ENCODE measurements at regions not wholly inside any gene's neighbourhood (a gene's known extent, or its start where the extent isn't known, plus 50 kb on each side); places are given as distances from the start of the nearest gene placed in this dataset.

DNA sequence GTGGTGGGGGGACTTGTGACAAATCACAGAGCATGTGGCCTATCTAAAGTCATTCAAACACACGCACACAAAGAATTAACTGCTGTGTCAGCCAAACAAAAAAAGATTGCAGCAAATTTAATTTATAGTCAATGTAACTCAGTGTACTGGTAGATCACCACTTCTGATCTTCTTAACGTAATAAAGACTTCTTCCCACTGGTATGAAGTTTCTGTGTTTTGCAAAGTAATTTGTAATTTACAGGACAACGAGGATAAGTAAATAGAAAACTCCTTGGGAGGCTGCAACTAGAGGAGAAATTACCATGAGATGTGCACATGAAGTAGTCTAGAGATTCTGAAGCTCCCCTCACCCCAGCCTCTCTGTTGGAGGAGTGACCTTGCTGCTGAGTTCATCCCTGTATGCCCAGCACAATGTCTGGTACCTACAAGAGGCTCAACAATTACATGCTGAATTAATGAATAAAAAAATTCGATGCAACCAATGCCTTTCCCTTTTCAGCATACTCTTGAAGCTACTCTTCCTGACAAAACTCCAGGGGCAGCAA is 207.3 kb downstream of the ARRDC4 start:
- CTCF ChIA-PET, result no interaction called here
- Mint-ChIP-seq H3K4me1 (ENCODE audit: low read depth, unreplicated experiment) (no peaks in the 10 kb centered on the region), H3K36me3 (ENCODE audit: insufficient read depth, unreplicated experiment) (no peaks in the 10 kb centered on the region), H3K27ac (ENCODE audit: unreplicated experiment) (no peak overlapping the region), H3K4me3 (ENCODE audit: low read depth, unreplicated experiment) (no peak overlapping the region), H3K9me3 (ENCODE audit: low read depth, unreplicated experiment) (no peaks in the 10 kb centered on the region), H3K27me3 (ENCODE audit: unreplicated experiment) (peaks cover 39% of the 10 kb centered on the region)
- DNase-seq, result no peak
- intact Hi-C loops (cut with micrococcal nuclease; ENCODE audit: unreplicated experiment), result no loop called here
- TF ChIP-seq, protein P1, sequence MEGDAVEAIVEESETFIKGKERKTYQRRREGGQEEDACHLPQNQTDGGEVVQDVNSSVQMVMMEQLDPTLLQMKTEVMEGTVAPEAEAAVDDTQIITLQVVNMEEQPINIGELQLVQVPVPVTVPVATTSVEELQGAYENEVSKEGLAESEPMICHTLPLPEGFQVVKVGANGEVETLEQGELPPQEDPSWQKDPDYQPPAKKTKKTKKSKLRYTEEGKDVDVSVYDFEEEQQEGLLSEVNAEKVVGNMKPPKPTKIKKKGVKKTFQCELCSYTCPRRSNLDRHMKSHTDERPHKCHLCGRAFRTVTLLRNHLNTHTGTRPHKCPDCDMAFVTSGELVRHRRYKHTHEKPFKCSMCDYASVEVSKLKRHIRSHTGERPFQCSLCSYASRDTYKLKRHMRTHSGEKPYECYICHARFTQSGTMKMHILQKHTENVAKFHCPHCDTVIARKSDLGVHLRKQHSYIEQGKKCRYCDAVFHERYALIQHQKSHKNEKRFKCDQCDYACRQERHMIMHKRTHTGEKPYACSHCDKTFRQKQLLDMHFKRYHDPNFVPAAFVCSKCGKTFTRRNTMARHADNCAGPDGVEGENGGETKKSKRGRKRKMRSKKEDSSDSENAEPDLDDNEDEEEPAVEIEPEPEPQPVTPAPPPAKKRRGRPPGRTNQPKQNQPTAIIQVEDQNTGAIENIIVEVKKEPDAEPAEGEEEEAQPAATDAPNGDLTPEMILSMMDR (IDR thresholded peaks at IDR 0.05; ENCODE audit: unreplicated experiment), result no peak
- no TSS peak for BruUV-seq (replicated peaks)

DNA sequence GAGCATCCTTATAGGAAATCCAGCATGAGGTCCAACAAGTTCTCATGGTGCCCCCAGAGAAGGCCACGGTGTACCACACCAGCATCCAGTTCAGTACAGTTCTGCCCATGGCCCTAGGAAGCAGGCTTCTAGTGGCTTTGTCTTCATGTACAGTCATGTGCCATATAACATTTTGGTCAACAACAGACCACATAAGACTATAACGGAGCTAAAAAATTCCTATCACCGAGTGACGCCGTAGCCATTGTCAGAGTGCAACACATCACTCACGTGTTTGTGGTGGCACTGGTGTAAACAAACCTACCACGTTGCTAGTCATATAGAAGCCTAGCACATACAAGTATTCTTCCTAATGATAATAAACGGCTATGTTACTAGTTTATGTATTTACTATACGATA is 209.0 kb downstream of the ARRDC4 start:
- peaks cover 43% of the 10 kb centered on the region for H3K27me3 Mint-ChIP-seq (ENCODE audit: unreplicated experiment)
- TF ChIP-seq, protein P1 (IDR thresholded peaks at IDR 0.05; ENCODE audit: unreplicated experiment), result no peak
- H3K4me1 Mint-ChIP-seq (ENCODE audit: low read depth, unreplicated experiment), result no peaks in the 10 kb centered on the region
- DNase-seq, result no peak
- H3K27ac Mint-ChIP-seq (ENCODE audit: unreplicated experiment), result no peak overlapping the region
- no peaks in the 10 kb centered on the region for H3K36me3 Mint-ChIP-seq (ENCODE audit: insufficient read depth, unreplicated experiment)
- BruUV-seq (replicated peaks), result no TSS peak
- H3K9me3 Mint-ChIP-seq (ENCODE audit: low read depth, unreplicated experiment), result no peaks in the 10 kb centered on the region
- H3K4me3 Mint-ChIP-seq (ENCODE audit: low read depth, unreplicated experiment), result no peak overlapping the region
- intact Hi-C loops (cut with micrococcal nuclease; ENCODE audit: unreplicated experiment), result no loop called here
- CTCF ChIA-PET, result no interaction called here

DNA sequence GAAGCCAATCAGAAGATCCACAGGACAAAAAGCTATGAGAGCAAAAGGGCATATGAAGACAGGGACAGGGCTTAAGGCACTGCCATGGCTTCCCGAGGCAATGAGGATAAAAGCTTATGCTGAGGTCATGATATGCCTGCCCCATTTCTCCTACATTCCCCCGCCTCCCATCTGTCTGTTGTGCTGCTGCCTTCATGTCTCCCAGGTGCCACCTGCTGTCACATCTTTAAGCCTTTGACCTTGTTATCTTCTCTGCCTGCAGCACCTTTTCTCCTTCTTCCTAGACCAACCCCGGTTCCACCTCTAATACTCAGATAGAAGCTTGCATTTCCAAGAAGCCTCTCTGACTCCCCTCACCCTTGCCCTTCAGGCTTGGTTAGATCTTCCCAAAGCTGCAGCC is 213.8 kb downstream of the ARRDC4 start:
- TF ChIP-seq, protein P1 (IDR thresholded peaks at IDR 0.05; ENCODE audit: unreplicated experiment), result no peak
- CTCF ChIA-PET, result interaction anchor here (0.6 kb wide), 1 partner anchor 411 kb away, joined by 6 read pairs; no protein-coding TSS in a partner anchor
- no peak overlapping the region for H3K27ac Mint-ChIP-seq (ENCODE audit: unreplicated experiment)
- no peaks in the 10 kb centered on the region for H3K36me3 Mint-ChIP-seq (ENCODE audit: insufficient read depth, unreplicated experiment)
- peaks cover 57% of the 10 kb centered on the region for H3K27me3 Mint-ChIP-seq (ENCODE audit: unreplicated experiment)
- DNase-seq, result no peak
- H3K4me1 Mint-ChIP-seq (ENCODE audit: low read depth, unreplicated experiment), result no peaks in the 10 kb centered on the region
- intact Hi-C loops (cut with micrococcal nuclease; ENCODE audit: unreplicated experiment), result loop anchor here (10.0 kb wide), 1 partner anchor 389 kb away; no protein-coding TSS in a partner anchor
- H3K4me3 Mint-ChIP-seq (ENCODE audit: low read depth, unreplicated experiment), result no peak overlapping the region
- H3K9me3 Mint-ChIP-seq (ENCODE audit: low read depth, unreplicated experiment), result no peaks in the 10 kb centered on the region
- no TSS peak for BruUV-seq (replicated peaks)

GRCh38 chr15:98174841-98175240 is 214.3 kb downstream of the ARRDC4 start:
- no TSS peak for BruUV-seq (replicated peaks)
- DNase-seq, result no peak
- intact Hi-C loops (cut with micrococcal nuclease; ENCODE audit: unreplicated experiment), result loop anchor here (5.0 to 10.0 kb wide), 3 partner anchors 88 to 390 kb away; no protein-coding TSS in a partner anchor
- CTCF ChIA-PET, result no interaction called here
- Mint-ChIP-seq H3K4me1 (ENCODE audit: low read depth, unreplicated experiment) (no peaks in the 10 kb centered on the region), H3K4me3 (ENCODE audit: low read depth, unreplicated experiment) (no peak overlapping the region), H3K27me3 (ENCODE audit: unreplicated experiment) (peaks cover 63% of the 10 kb centered on the region), H3K27ac (ENCODE audit: unreplicated experiment) (no peak overlapping the region), H3K36me3 (ENCODE audit: insufficient read depth, unreplicated experiment) (no peaks in the 10 kb centered on the region), H3K9me3 (ENCODE audit: low read depth, unreplicated experiment) (no peaks in the 10 kb centered on the region)
- TF ChIP-seq, protein P1 (IDR thresholded peaks at IDR 0.05; ENCODE audit: unreplicated experiment), result no peak
